Keratinocyte (primary cell): ENCODE measurements at regions not wholly inside any gene's neighbourhood (a gene's known extent, or its start where the extent isn't known, plus 50 kb on each side); places are given as distances from the start of the nearest gene placed in this dataset.

Experiments
- DNase-seq: peaks from one replicate; pipeline ENCODE4 v3.0.0-alpha.2; 2011; ENCODE audit warnings: low read depth, missing footprints, low spot score
- FAIRE-seq: peaks from 2 replicates; lab custom pipeline; 2011; peaks lifted over from hg19 to GRCh38; lab: Jason Lieb, UNC
- H2AFZ ChIP-seq: 2 replicates; pipeline ENCODE4 v1.6.0; 2012; ENCODE audit warnings: low read length, control low read depth, inconsistent platforms; ENCODE audit not compliant: control insufficient read depth
- H3K27ac ChIP-seq: 2 replicates; pipeline ENCODE4 v1.5.1; 2011; ENCODE audit warnings: low read length; ENCODE audit not compliant: control insufficient read depth, insufficient read depth
- H3K27me3 ChIP-seq: 3 replicates; pipeline ENCODE4 v1.6.0; 2011; ENCODE audit warnings: low read length; ENCODE audit not compliant: control insufficient read depth, insufficient read depth; ENCODE audit errors: extremely low read depth
- H3K36me3 ChIP-seq, 2 experiments: 2 replicates in 1 of 2; 3 replicates in 1 of 2; pipeline ENCODE4 v1.5.1; 2011; ENCODE audit warnings: low read length in 2 of 2, mild to moderate bottlenecking in 1 of 2; ENCODE audit not compliant: control insufficient read depth in 2 of 2, insufficient read depth in 2 of 2; ENCODE audit errors: extremely low read depth in 1 of 2
- H3K4me1 ChIP-seq: 3 replicates; pipeline ENCODE4 v1.5.1; 2011; ENCODE audit warnings: low read length; ENCODE audit not compliant: control insufficient read depth, insufficient read depth; ENCODE audit errors: extremely low read depth
- H3K4me2 ChIP-seq: 3 replicates; pipeline ENCODE4 v1.6.0; 2011; ENCODE audit warnings: low read depth, low read length; ENCODE audit not compliant: control insufficient read depth, insufficient read depth; ENCODE audit errors: extremely low read depth
- H3K4me3 ChIP-seq, 3 experiments: fragments of 200-600 bp in 1 of 3; sonication (generic) in 1 of 3; 2 replicates in 2 of 3; 3 replicates in 1 of 3; pipeline ENCODE4 v1.5.1; 2011 to 2016; ENCODE audit warnings: low read length in 3 of 3, mild to moderate bottlenecking in 3 of 3, control low read depth in 2 of 3, inconsistent platforms in 1 of 3, low read depth in 1 of 3, mixed read lengths in 1 of 3, mixed run types in 1 of 3, moderate library complexity in 1 of 3; ENCODE audit not compliant: control insufficient read depth in 2 of 3, insufficient read depth in 2 of 3; ENCODE audit errors: extremely low read depth in 1 of 3
- H3K79me2 ChIP-seq: 2 replicates; pipeline ENCODE4 v1.6.0; 2012; ENCODE audit warnings: low read length; ENCODE audit not compliant: control insufficient read depth, insufficient read depth
- H3K9ac ChIP-seq: 3 replicates; pipeline ENCODE4 v1.6.0; 2011; ENCODE audit warnings: low read length; ENCODE audit not compliant: control insufficient read depth, insufficient read depth; ENCODE audit errors: extremely low read depth
- H3K9me1 ChIP-seq: 3 replicates; pipeline ENCODE4 v1.6.0; 2011; ENCODE audit warnings: low read length; ENCODE audit not compliant: control insufficient read depth, insufficient read depth; ENCODE audit errors: extremely low read depth
- H3K9me3 ChIP-seq: 2 replicates; pipeline ENCODE4 v1.5.1; 2012; ENCODE audit warnings: low read depth, low read length; ENCODE audit not compliant: control insufficient read depth
- H4K20me1 ChIP-seq: 3 replicates; pipeline ENCODE4 v1.6.0; 2011; ENCODE audit warnings: low read length; ENCODE audit not compliant: control insufficient read depth, insufficient read depth; ENCODE audit errors: extremely low read depth
- CTCF ChIP-seq, 3 experiments: IDR thresholded peaks in 1 of 3; conservative IDR thresholded peaks in 1 of 3; optimal IDR thresholded peaks in 1 of 3; 2 replicates in 2 of 3; 3 replicates in 1 of 3; pipeline versions ENCODE3 to v1.5.1; 2011; ENCODE audit warnings: low read length in 3 of 3, mild to moderate bottlenecking in 3 of 3, moderate library complexity in 2 of 3, control low read depth in 1 of 3, inconsistent platforms in 1 of 3; ENCODE audit not compliant: insufficient read depth in 2 of 3; ENCODE audit errors: extremely low read depth in 1 of 3
- EZH2 ChIP-seq: IDR thresholded peaks from one replicate; pipeline ENCODE4 v1.6.1; 2012; ENCODE audit warnings: inconsistent platforms, mild to moderate bottlenecking, low read length, moderate library complexity
- dilution Hi-C: fragments of 300-500 bp; cut with MboI; formaldehyde crosslinking; loops from one replicate; pipeline ENCODE4 v1.7.0; 2020; ENCODE audit warnings: low sequenced_read_pairs; ENCODE audit not compliant: extremely low pct_ligation_motif_present

GRCh38 chr1:164296172-164296571 lies 262.8 kb upstream of the PBX1 start:
- Histone ChIP-seq H3K27me3 (no peaks in the 10 kb centered on the region), H3K79me2 (no peaks in the 10 kb centered on the region), H4K20me1 (no peaks in the 10 kb centered on the region), H3K9me1 (no peaks in the 10 kb centered on the region), H3K4me3 (no peak overlapping the region), H3K4me2 (no peak overlapping the region), H3K4me1 (no peaks in the 10 kb centered on the region), H2AFZ (no peak overlapping the region), H3K9ac (no peak overlapping the region), H3K36me3 (no peaks in the 10 kb centered on the region), H3K27ac (no peak overlapping the region), H3K9me3 (no peaks in the 10 kb centered on the region)
- FAIRE-seq: no peak
- no peak for TF ChIP-seq CTCF (optimal IDR thresholded peaks at IDR 0.05 in 1 of 3, IDR thresholded peaks at IDR 0.05 in 1 of 3, conservative IDR thresholded peaks at IDR 0.05 in 1 of 3; ENCODE audit: extremely low read depth in 1 of 3, insufficient read depth in 2 of 3, low read length in 3 of 3)
- no peak for TF ChIP-seq EZH2
- DNase-seq: no peak
- dilution Hi-C loops: no loop called here

- Histone ChIP-seq H3K9me1 (no peaks in the 10 kb centered on the region), H3K27me3 (no peaks in the 10 kb centered on the region), H3K4me2 (no peak overlapping the region), H3K36me3 (no peaks in the 10 kb centered on the region), H3K9ac (no peak overlapping the region), H4K20me1 (no peaks in the 10 kb centered on the region), H3K79me2 (no peaks in the 10 kb centered on the region), H3K9me3 (no peaks in the 10 kb centered on the region), H2AFZ (no peak overlapping the region), H3K27ac (no peak overlapping the region), H3K4me3 (no peak overlapping the region), H3K4me1 (no peaks in the 10 kb centered on the region)
- TF ChIP-seq EZH2: no peak
- TF ChIP-seq CTCF (optimal IDR thresholded peaks at IDR 0.05 in 1 of 3, IDR thresholded peaks at IDR 0.05 in 1 of 3, conservative IDR thresholded peaks at IDR 0.05 in 1 of 3; ENCODE audit: extremely low read depth in 1 of 3, insufficient read depth in 2 of 3, low read length in 3 of 3): no peak
- FAIRE-seq (no peak), DNase-seq (no peak)
- dilution Hi-C loops: no loop called here
Observed at GRCh38 chr1:164308101-164308500, 250.9 kb upstream of the PBX1 start.
